OCI-LY7 (cell line): ENCODE measurements at regions not wholly inside any gene's neighbourhood (a gene's known extent, or its start where the extent isn't known, plus 50 kb on each side); places are given as distances from the start of the nearest gene placed in this dataset.

Source experiments
- CTCF ChIP-seq: fragments of 200-600 bp; sonication (generic); conservative IDR thresholded peaks from 2 replicates; pipeline ENCODE4 v1.5.1; 2014; ENCODE audit warnings: mild to moderate bottlenecking, antibody characterized with exemption, low read length, moderate library complexity, mixed read lengths
- EZH2phosphoT487 ChIP-seq: fragments of 200-600 bp; sonication (generic); IDR thresholded peaks from 2 replicates; pipeline ENCODE4 v1.6.1; 2018; ENCODE audit warnings: low read depth, borderline replicate concordance, mild to moderate bottlenecking, mixed run types, antibody characterized with exemption, low read length, moderate library complexity, mixed read lengths

DNA sequence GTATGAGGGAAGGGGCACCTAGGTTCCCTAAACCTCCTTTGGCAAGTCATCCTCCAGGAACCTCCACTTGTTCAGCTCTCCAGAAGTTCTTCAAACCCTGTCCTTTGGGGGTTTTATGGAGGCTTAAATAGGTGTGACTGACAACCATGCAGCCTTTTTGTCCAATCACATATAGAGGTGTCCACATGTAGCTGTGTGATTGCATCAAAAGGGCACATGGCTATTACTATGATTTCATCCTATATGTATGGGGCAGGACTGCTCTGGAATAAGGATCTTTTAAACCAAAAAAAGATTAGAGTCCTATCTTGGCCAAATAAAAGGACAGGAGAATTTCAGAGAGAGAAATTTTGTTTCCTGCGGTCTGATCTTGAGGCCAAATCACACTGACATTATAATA is 453.2 kb upstream of the EPHA6 start:
- TF ChIP-seq CTCF, result no peak
- TF ChIP-seq EZH2phosphoT487, result no peak
